Mesothelial cell of epicardium (in vitro differentiated cells): ENCODE measurements at regions not wholly inside any gene's neighbourhood (a gene's known extent, or its start where the extent isn't known, plus 50 kb on each side); places are given as distances from the start of the nearest gene placed in this dataset.

Experiments
- DNase-seq, 2 experiments: peaks; one replicate each; pipeline ENCODE4 v3.0.0; 2021; ENCODE audit warnings: low spot score in 2 of 2; ENCODE audit not compliant: unreplicated experiment in 2 of 2
- H3K27ac Mint-ChIP-seq: 2 replicates; pipeline ENCODE4 v1.8.0; 2021; ENCODE audit warnings: mixed read lengths
- H3K27me3 Mint-ChIP-seq: 2 replicates; pipeline ENCODE4 v1.8.0; 2021; ENCODE audit warnings: low read depth, mixed read lengths
- H3K36me3 Mint-ChIP-seq: 2 replicates; pipeline ENCODE4 v1.8.0; 2021; ENCODE audit warnings: mixed read lengths
- H3K4me1 Mint-ChIP-seq: 2 replicates; pipeline ENCODE4 v1.8.0; 2021; ENCODE audit warnings: mixed read lengths
- H3K4me3 Mint-ChIP-seq: 2 replicates; pipeline ENCODE4 v1.8.0; 2021; ENCODE audit warnings: mild to moderate bottlenecking, moderate library complexity, mixed read lengths
- H3K9me3 Mint-ChIP-seq: 2 replicates; pipeline ENCODE4 v1.8.0; 2021; ENCODE audit warnings: mixed read lengths
- CTCF ChIP-seq: fragments of 200-600 bp; sonication (generic); IDR thresholded peaks from one replicate; pipeline ENCODE4 v1.5.0; 2021; ENCODE audit warnings: antibody characterized with exemption; ENCODE audit not compliant: unreplicated experiment

- H3K4me1 Mint-ChIP-seq = no peaks in the 10 kb centered on the region
- no peak overlapping the region for H3K27ac Mint-ChIP-seq
- no peaks in the 10 kb centered on the region for H3K9me3 Mint-ChIP-seq
- no peak overlapping the region for H3K4me3 Mint-ChIP-seq
- no peaks in the 10 kb centered on the region for H3K27me3 Mint-ChIP-seq
- no peak for TF ChIP-seq CTCF
- no peak for DNase-seq
- no peaks in the 10 kb centered on the region for H3K36me3 Mint-ChIP-seq
These were observed 324.2 kb downstream of the ALG10 start for GRCh38 chr12:34346372-34347034.

- TF ChIP-seq CTCF = no peak
- no peak overlapping the region for H3K4me3 Mint-ChIP-seq
- DNase-seq = no peak
- no peaks in the 10 kb centered on the region for H3K9me3 Mint-ChIP-seq
- H3K27ac Mint-ChIP-seq = no peak overlapping the region
- no peaks in the 10 kb centered on the region for H3K27me3 Mint-ChIP-seq
- no peaks in the 10 kb centered on the region for H3K36me3 Mint-ChIP-seq
- no peaks in the 10 kb centered on the region for H3K4me1 Mint-ChIP-seq
These were observed 325.1 kb downstream of the ALG10 start for GRCh38 chr12:34347367-34347766.

GRCh38 chr12:34348064-34348463, 325.8 kb downstream of the ALG10 start:
- Mint-ChIP-seq H3K9me3 (no peaks in the 10 kb centered on the region), H3K27me3 (no peaks in the 10 kb centered on the region), H3K4me1 (no peaks in the 10 kb centered on the region), H3K36me3 (no peaks in the 10 kb centered on the region), H3K27ac (no peak overlapping the region), H3K4me3 (no peak overlapping the region)
- no peak for DNase-seq
- no peak for TF ChIP-seq CTCF

- no peaks in the 10 kb centered on the region for H3K4me1 Mint-ChIP-seq
- no peak for TF ChIP-seq CTCF
- H3K4me3 Mint-ChIP-seq = no peak overlapping the region
- H3K36me3 Mint-ChIP-seq = no peaks in the 10 kb centered on the region
- DNase-seq = no peak
- H3K27me3 Mint-ChIP-seq = no peaks in the 10 kb centered on the region
- H3K27ac Mint-ChIP-seq = no peak overlapping the region
- no peaks in the 10 kb centered on the region for H3K9me3 Mint-ChIP-seq
These were observed 326.8 kb downstream of the ALG10 start for GRCh38 chr12:34348836-34349672.

- Mint-ChIP-seq H3K4me3 (no peak overlapping the region), H3K4me1 (no peaks in the 10 kb centered on the region), H3K36me3 (no peaks in the 10 kb centered on the region), H3K9me3 (no peaks in the 10 kb centered on the region), H3K27ac (no peak overlapping the region), H3K27me3 (no peaks in the 10 kb centered on the region)
- TF ChIP-seq CTCF = no peak
- no peak for DNase-seq
These were observed 327.3 kb downstream of the ALG10 start for GRCh38 chr12:34349673-34349961.
